CD4-positive, alpha-beta T cell treated with Interferon alpha-2 for 1 hour (primary cell): ENCODE measurements at regions not wholly inside any gene's neighbourhood (a gene's known extent, or its start where the extent isn't known, plus 50 kb on each side); places are given as distances from the start of the nearest gene placed in this dataset.

ENCODE experiments used
- DNase-seq, 2 donors: peaks; one replicate each; pipeline ENCODE4 v3.0.0-alpha.2; 2020 to 2022

DNA sequence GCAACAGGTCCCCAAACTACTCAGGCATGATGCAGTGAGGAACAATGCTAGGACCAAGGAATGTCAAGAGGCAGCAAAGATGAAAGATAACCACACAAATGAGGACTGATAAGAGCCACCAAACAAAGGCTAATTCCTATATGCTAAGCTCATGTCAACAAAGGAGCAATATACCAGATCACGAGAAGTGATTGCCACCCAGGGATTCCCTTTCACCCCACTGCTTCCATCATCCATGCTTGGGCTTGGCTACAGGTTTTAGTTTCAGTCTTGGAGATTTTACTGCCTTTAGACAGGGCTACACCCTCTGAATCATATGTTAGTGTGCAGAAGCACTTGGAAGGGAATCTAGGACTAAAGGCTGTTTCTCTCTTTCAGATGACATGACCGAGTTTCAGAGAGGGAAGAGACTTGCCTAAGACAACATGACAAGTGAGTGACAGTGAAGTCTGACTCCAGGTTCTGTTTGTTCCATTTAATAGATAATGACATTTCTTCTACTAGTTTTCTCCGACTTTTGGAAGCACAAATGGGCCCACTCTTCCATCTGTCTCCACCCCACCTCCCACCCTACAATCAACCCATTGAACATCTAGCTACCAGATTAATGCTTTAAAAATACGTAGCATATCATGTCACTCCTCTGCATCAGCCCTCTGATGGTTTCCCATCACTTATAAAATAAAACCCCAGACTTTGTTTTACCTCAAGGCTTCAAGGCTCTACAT, 173.5 kb upstream of the LRRN1 start:
- DNase-seq: no peak

DNA sequence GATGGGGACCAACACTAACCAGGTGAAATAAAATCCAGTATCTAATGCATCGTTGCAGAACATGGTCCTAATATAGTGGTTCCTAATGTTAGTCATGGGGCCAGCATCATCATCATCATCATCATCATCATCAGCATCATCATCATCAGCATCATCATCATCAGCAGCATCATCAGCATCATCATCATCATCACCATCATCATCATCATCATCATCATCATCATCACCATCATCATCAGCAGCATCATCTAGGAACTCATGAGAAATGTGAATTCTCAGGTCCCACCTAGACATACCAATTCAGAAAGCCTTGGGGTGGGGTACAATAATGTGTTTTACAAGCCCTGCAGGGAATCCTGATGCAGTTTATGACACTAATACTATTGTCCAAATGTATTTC, 179.4 kb upstream of the LRRN1 start:
- DNase-seq: no peak

DNA sequence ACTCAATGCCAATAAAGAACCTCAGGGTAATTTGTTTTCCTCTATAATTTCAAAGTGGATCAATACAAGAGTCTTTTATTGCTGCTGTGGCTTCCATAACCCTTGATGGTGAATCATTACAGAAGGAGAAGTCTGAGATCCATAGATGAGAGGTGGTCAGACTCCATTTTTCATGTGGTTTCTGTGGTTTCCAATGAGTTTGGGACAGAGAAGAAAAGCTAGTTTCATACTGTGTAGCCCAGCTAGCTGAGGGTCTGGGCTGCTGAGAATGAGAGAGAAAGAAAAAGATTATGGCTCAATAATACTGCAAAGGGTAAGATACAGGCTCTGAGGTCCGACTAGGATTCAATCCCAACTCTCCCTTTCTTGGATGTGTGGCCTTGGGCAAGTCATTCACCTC, 180.6 kb upstream of the LRRN1 start:
- no peak for DNase-seq

DNA sequence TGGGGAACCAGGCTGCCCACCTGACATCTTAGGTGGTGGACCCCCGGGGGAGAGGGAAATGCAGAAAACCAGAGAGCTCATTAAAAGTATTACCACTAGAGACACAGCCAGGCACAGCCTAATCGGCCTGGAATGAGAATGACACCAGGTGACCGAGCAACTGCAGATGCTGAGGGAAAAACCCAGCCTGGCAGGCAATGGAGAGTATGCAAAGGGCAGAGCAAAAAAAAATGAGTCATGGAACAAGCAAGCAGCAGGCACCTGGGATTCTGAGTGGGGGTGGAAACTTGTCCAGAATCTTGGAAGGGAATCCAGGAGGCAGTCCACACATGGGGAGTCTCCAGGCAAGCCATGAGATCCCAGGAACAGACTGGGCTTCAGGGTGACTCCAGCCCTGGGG, 183.7 kb upstream of the LRRN1 start:
- no peak for DNase-seq

DNA sequence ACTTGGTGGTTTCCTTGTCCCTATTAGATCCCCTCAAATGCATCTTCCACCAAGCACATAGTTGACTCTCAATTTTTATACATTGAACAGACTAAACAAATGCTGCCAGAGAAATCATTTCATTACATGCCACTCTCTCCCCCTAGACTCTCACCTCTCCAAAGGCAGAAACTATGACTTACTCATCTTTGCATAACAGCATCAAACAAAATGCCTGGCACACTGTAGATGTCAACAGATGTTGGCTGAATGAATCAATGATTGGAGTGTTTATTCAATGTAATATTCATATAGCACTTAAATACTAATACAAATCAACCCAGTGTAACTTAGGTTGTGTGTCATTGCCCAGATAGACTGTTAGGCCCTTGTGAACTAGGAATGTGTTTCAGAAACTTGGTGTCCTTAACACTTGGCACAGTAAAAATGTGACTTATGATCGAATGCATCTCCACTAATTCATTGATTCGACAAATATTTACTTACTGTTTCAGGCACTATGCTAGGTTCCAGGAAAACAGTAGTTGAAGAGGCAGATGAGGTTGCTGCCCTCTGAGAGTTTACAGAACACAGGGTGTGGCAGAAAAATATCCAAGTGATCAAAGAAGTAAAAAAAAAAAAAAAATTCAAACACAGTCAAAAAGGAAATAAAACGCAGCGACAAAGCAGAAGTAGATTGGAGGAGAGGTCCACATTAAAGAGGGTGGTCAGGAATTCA, 188.5 kb upstream of the LRRN1 start:
- no peak for DNase-seq

DNA sequence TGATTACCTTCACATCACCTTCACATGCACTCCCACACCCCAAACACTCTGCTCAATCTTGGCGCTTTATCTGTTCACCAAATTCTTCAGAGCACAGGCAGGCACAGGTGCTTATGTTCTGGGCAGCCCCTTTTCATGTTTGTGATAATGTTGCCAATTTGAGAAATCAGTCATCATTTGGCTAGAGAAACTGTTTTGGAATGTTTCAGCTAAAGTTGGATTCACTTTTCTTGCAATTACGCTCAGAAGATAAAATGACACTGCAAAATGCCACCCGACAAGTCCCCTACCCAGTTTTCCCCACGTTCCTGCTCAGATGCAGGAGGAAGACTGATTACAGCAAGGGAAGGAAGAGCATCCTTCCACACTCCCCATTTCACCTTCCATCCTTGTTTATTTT, 192.9 kb upstream of the LRRN1 start:
- no peak for DNase-seq

DNA sequence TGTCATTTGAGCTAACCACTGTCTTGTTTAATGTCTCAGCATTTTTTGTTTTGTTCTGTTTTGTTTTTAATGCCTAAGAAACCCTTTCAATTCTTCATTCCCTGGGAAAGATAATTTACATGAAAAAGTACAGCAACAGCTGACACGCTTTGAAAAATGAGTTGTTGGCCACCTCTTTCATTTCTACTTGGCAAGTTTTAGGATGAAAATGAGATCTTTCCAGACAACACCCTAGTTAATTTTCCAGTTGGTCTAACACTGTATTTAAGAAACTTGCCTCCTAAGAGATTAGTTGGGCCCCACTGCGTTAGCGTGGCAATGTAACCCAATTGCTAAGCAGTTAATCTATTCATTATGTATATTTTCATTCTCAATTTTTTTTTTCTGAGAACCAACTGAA, 194.0 kb upstream of the LRRN1 start:
- DNase-seq: no peak

DNA sequence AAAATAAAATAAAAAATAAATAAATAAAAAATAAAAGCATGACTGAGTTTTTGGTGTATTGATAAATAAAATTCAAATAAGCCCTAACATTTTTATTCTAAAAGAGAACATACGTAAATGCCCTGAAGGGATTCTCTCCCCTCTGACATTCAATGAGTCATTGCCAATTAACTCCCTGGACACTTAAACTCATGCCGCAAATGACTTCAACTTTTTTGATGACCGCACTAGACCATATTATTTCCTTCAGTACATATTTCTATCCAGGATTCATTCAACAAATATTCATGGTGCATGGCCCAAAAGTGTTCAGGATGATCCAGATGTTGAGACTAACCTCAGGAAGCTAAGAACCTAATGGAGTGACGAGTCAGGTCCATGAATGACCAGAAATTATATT, 195.9 kb upstream of the LRRN1 start:
- no peak for DNase-seq

DNA sequence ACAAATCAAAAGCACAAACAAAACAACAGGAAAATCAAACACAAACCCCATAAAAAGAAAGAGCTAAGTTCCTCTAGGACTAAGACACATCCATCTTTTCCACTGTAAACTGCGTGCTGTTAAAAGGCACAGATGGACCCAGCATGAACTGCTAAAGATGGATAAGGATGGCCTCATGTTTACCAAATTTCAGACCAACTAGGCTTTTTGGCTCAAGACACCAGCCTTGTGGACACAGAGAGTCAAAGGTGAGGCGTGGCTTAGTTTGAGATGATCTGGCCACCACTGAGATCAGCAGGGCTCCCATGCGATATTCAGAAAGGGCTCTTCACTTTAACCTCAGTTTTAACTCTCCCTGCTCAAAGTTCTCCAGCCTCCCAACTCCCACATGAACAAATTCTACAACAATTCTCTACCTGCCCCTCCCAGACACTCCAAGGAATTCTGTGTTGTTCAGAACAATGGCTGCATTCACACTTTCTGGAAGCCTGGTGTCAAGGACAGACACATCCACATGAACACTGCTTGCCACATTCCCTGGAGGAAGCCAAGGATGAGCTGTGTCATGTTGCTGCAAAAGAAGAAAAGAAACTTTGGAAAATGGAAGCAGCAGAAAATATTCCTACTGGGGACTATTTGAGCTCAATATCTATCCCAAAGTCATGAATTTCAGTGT, 198.4 kb upstream of the LRRN1 start:
- DNase-seq: no peak

DNA sequence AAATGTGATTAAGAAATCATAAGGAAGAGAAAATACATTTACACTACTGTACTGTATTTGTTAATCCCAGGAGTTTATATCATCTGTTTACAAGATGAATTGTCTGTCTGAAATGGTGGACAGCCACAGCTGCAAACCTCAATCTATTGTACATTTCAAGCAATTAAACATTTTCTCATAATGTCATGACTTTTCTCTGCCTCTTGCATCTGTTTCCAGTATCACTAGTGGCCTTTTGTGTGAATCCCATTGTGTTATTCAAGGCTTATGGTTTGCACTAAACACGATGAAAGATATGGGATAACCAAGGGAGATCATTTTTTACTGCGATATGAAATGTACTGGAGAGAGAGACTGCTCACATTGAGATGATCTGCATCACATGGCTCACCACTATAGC, 200.2 kb upstream of the LRRN1 start:
- no peak for DNase-seq

DNA sequence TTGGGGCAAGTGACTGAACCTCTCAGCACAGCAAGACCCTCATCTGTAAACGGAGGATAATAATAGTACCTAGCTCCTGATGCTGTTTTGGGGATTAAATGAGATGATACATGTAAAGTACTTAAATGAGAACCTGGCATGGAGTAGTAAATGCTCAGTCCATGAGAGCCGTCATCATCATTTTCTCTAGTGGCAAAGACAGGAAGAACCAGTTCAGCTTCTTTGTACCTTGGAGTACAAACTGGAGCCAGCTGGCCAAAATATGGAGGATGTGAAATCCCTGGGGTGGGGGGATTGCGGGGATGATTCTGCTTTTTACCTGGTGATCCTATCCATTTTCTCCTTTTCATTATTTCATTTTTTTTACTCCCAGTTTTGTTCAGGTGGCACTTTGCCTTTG, 204.2 kb upstream of the LRRN1 start:
- no peak for DNase-seq

DNA sequence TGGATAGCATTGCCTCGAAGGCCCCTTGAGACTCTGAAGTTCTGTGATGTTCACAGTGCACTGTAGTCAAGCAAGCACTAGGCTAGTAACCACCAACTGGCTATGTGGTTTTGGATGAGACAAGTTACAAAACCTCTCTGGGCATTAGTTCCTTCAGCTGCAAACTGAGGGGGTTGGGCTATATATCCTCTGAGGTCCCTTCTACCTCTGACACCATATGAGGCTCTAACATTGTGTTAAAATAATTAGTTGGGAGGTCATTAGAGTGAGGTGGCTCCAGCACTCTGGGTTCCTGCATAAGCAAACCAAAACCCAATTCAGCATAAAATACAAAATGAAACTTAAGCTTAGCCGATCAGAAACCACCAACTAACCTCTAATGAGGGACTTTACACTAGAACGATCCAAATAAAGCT, 209.5 kb upstream of the LRRN1 start:
- no peak for DNase-seq

DNA sequence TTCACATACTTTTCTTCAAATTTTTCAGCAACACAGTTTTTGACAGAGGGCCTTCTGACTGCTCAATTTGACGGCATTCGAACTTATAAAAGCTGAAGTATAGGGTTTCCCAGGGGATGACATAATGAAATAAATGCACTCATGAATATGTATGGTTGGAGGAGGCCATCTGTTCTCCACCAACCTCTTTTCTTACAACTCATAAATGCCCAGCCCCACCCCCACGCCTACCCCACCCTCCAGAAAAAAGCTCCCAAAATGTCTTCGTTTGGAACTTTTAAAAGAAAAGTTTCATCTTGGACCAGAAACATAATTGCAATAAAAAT, 211.6 kb upstream of the LRRN1 start:
- no peak for DNase-seq

DNA sequence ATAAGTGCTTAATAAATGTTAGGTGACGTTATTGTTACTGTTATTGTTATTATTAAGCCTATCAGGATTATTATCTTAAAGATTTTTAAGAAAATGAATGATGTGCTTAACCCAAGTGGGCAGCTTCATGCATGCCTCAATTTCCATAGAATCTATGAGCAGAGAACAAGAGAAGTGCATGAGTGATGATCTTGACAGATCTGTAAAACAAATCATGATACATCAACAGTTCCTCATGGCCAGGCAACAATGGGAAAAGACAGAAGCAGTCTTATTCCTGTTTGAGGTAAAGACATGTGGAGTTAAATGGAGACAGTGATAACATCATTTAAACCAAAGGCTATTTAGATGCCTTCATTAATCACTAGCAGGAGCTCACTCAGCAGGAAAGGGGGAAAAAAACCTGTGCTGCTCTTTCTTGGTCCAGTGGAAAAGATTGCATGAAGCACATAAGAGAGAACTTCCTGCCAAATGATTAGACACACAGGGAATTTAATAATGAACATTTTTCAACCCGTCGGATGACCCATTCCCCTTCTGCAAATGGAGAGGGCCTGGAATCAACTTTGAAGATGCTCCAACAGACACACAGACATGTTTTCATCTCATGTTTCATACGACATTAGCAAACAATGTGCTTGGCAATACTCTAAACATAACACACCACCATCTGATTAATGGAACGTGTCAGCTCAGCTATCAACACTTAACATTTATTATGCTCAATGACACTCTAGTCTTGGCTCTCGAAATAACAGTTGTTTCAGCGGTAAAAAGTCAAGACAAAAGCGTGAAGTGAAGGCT, 212.2 kb upstream of the LRRN1 start:
- DNase-seq: no peak

DNA sequence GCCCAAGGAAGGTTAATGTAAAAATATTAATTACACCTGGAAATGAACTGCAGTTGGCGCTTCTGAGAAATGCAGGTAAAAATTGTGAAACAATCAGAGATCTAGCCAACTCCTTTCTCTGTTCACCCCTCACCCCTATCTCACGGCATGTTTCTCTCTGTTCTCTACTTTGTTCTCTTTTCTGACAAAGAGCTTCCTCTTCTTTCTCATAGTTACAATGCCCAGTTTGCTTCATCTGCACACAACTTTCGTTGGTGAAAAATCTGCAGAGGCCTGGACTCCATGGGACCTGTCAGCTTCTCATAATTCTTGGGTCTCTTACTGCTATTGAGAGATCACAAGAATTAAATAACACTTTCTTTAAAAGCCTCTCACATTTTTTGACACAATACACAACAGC, 212.9 kb upstream of the LRRN1 start:
- DNase-seq: no peak

DNA sequence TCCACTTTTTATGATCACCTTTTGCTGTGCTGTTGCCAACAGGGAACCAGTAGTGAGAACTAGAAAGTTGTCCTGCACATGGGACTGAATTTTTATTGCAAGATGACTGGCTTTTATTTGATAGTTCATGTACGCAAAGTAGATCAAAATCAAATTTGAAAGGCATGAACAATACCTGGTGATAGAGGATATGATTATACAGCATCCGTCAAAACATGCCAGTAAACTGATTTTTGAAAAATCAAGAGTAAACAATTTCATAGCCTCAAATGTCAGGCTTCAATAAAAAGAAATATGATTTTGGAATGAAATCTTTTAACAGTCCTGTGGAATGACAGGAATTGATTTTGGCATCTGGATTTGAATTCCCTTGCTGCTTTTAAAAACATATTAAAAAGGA, 219.6 kb upstream of the LRRN1 start:
- no peak for DNase-seq

DNA sequence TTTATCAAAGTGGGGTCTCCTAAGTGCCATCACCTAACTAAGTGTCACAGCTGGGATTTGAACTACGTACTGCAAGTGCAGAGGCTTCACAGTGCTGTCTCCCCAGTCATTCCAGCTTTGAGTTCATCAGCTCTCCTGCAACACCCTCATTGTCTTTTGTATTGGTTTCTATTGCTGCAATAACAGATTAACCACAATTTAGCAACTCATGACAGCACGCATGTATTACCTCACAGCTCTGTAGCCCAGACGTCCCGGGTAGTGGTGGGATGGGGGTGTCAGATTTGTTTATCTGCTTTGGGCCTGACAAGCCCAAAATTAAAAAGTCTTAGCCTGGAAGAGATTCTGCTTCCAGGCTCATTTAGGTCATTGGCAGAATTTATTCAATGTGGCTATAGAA, 220.5 kb upstream of the LRRN1 start:
- peak in 1 of 2 donors; percentile 2 for DNase-seq

DNA sequence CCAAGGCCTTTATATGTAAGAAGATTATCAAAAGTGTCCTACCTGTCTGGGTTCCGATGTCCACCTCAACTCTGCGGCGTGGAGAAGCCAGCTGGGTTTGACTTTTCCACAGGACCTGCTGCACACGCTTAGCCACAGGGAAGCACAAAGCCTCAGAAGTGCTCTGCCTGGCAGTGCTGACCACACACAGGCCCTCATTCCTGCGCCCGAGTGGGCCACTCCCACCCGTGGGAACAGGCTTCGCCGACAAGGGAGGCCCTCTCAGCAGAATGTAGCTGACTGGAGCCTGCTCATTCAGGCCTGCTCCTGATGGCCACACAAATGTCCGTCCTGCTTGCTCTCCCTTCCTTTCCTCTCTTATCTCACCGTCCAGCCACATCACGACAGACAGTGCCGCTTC, 221.4 kb upstream of the LRRN1 start:
- no peak for DNase-seq

DNA sequence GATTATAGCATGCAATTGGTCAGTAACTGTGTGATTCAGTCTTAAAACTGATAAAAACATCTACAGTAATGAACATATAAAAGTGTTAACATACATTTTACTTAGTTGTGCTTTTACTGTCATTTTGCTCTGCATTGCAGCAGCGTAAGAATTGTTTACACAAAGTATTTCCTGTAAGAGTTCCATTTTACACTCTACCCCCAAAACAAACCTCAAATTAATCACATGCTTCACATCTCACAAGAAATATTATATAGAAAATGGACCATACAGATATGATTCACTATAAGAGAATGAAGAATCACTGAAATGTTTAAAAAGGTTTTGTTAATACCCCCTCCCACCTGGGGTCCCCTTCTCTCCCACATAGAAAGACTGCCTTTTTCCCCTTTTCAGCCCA, 225.9 kb upstream of the LRRN1 start:
- DNase-seq: no peak

DNA sequence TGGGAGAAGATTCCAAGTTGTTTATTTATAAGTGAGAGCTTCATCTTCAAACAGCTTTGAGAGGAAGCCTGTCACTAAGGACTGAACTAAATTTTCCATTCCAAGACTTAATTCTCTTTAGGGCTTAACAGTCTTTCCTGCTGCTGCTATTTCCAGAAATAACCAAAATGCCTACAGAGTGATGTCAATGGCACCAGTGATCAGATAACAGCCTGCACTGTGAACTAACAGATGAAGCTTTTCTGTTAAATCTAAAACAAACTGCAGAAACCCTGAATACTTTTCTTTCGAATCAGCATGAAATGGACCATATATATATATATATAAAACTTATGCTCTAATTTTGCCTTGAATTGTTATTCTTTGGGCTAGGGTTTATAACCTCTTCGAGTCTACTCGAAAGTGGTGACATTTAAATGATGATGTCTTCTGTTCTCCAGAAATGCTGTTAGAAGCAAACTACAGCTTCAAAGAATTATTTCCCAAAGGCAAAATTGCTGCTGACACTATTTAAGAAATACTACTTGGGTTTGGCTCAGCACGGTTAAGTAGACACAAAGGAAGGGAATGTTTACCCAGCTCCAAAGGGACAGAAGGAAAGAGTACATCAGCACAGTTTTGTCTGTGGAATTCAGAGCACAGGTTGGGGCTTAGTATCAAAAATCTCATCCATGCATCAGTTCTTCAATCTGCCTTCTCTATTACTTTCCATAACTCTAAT, 238.5 kb upstream of the LRRN1 start:
- no peak for DNase-seq

DNA sequence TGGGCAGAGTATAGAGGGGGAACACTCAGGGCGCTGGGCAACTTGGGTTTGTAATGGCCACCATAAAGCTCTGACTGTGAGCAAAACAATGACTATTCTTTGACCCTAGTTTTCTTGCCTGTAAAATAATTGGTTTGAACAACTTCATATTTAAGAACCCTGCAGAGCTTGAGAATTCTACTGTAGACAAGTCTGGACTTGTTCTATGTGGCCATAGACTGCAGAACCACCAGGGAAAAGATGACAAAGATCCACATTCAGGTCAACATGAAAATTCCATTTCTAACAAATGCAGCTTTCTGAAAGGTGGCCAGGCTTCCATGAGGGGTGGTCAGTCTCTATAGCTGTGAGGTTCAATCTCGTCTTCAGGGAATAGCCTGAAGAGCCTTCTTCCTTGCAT, 239.4 kb upstream of the LRRN1 start:
- no peak for DNase-seq

DNA sequence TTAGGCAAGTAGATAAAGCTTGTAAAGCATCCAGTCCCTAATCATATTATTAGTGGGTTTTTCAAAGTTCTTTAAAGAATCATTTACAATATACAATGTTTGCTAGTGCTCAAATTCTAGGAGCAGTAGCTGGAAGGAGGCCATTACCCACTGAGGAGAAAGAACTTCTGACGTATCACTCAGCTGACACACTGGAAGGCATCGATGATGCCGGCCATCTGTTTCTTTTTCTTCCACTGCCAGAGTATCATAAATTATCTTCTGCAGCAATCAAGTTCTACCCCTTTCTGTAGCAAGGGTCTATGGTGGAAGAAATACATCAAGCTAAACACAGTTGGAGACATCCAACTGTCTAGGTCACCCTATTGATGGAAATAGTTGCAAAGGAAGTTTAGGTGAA, 243.2 kb upstream of the LRRN1 start:
- no peak for DNase-seq

DNA sequence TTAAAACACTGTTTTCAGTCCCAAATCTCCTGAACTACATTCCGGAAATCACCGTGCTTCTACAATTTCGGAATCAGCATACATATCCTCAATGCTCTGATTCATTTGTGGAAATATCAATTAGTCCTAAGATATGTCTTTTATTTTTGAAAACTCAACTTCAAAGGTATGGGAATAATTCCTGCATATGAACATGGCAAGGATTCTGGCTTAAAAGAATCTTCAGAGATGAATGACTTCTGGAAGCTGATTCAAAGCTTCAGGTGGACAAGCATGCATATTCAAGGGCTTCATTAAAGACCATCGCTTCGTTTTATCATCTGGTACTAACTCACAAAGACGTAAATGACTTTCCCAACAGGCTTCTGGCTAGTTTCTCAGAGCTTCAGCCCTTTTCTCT, 246.0 kb upstream of the LRRN1 start:
- no peak for DNase-seq
